PC-3 (cell line): ENCODE measurements at regions not wholly inside any gene's neighbourhood (a gene's known extent, or its start where the extent isn't known, plus 50 kb on each side); places are given as distances from the start of the nearest gene placed in this dataset.
"Not testable (repeated sequence)": the region's sequence is repeated elsewhere in the genome, so short reads cannot be mapped to it uniquely, and the experiment has no call there.

ENCODE experiments used
- CTCF ChIP-seq: fragments of 300-600 bp; sonication (generic); conservative IDR thresholded peaks from 2 replicates; pipeline ENCODE4 v1.5.1; 2017; ENCODE audit warnings: antibody characterized with exemption, low read depth, mild to moderate bottlenecking, low read length
- EZH2 ChIP-seq: fragments of 300-600 bp; sonication (generic); IDR thresholded peaks from one replicate; pipeline ENCODE4 v1.6.1; 2017; ENCODE audit warnings: antibody characterized with exemption, mild to moderate bottlenecking, low read length; ENCODE audit not compliant: unreplicated experiment

GRCh38 chr5:21473981-21474380 is 1379.2 kb downstream of the CDH12 start:
- not testable (repeated sequence) for TF ChIP-seq CTCF, EZH2
